ENCODE measurements at regions not wholly inside any gene's neighbourhood (a gene's known extent, or its start where the extent isn't known, plus 50 kb on each side); places are given as distances from the start of the nearest gene placed in this dataset.

DNA sequence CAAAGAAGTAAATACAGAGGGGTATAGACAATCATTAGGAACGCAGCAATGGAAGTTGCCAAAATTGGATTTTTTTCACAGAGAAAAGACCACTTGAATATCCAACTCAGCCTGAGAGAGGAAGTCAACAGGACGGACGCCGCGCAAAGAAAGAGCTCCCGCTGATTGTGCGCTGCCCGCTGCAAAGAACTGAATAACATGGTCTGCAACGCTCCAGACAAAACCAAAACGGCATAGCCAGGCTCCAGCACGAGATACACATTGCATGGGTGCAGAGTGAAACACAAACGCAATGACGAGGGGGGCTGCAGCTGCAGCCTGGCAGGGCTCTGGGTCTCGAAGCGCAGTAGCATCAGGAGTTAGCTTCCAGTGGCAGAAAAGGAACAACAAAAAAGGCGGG, 113.9 kb upstream of the MGMT start:
- ChIA-PET POLR2A (no interaction called here), CTCF (no interaction called here)
- no peaks in the 10 kb centered on the region for H4K20me1 ChIP-seq (replicated peaks; ENCODE audit: control insufficient read depth, extremely low read depth, insufficient read depth, low read length)
- no peak overlapping the region for H3K9ac ChIP-seq (replicated peaks; ENCODE audit: extremely low read depth, insufficient read depth, low read length)
- TF ChIP-seq JUN (IDR thresholded peaks at IDR 0.05; ENCODE audit: borderline replicate concordance, insufficient read depth, insufficient read length, low read depth) (no peak), MYC (IDR thresholded peaks at IDR 0.05; ENCODE audit: low read depth, low read length) (no peak), POLR2AphosphoS5 (IDR thresholded peaks at IDR 0.05; ENCODE audit: insufficient read depth, low read depth, low read length) (no peak), POLR2A (IDR thresholded peaks at IDR 0.05; ENCODE audit: low read depth, low read length) (no peak), GATA2 (IDR thresholded peaks at IDR 0.05; ENCODE audit: insufficient read depth, insufficient read length, low read depth, low read length) (no peak), FOS (IDR thresholded peaks at IDR 0.05; ENCODE audit: borderline replicate concordance, insufficient read depth, low read length) (no peak), EZH2 (IDR thresholded peaks at IDR 0.05; ENCODE audit: borderline replicate concordance, low read depth, low read length, severe bottlenecking) (no peak)
- TF ChIP-seq, protein P1, sequence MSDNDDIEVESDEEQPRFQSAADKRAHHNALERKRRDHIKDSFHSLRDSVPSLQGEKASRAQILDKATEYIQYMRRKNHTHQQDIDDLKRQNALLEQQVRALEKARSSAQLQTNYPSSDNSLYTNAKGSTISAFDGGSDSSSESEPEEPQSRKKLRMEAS (IDR thresholded peaks at IDR 0.05; ENCODE audit: insufficient read depth, insufficient read length): no peak
- TF ChIP-seq, protein P2, sequence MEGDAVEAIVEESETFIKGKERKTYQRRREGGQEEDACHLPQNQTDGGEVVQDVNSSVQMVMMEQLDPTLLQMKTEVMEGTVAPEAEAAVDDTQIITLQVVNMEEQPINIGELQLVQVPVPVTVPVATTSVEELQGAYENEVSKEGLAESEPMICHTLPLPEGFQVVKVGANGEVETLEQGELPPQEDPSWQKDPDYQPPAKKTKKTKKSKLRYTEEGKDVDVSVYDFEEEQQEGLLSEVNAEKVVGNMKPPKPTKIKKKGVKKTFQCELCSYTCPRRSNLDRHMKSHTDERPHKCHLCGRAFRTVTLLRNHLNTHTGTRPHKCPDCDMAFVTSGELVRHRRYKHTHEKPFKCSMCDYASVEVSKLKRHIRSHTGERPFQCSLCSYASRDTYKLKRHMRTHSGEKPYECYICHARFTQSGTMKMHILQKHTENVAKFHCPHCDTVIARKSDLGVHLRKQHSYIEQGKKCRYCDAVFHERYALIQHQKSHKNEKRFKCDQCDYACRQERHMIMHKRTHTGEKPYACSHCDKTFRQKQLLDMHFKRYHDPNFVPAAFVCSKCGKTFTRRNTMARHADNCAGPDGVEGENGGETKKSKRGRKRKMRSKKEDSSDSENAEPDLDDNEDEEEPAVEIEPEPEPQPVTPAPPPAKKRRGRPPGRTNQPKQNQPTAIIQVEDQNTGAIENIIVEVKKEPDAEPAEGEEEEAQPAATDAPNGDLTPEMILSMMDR (IDR thresholded peaks at IDR 0.05; ENCODE audit: extremely low read depth in 1 of 2, insufficient read depth in 1 of 2, low read depth in 1 of 2, low read length in 2 of 2): no peak
- FAIRE-seq (no peak), DNase-seq (ENCODE audit: low read depth, low spot score) (no peak)
- no peaks in the 10 kb centered on the region for H3K36me3 ChIP-seq (ENCODE audit: control insufficient read depth in 2 of 2, extremely low read depth in 1 of 2, insufficient read depth in 2 of 2, low read length in 2 of 2)
- H3K4me1 ChIP-seq (ENCODE audit: control insufficient read depth, extremely low read depth, insufficient read depth, low read length): no peaks in the 10 kb centered on the region
- no peaks in the 10 kb centered on the region for H3K79me2 ChIP-seq (ENCODE audit: control insufficient read depth, insufficient read depth, low read length)
- no peak overlapping the region for H3K27ac ChIP-seq (ENCODE audit: insufficient read depth, low read depth, low read length)
- dilution Hi-C loops (cut with MboI; ENCODE audit: extremely low pct_ligation_motif_present, low sequenced_read_pairs) (no loop called here), intact Hi-C loops (cut with micrococcal nuclease) (no loop called here)
- no peaks in the 10 kb centered on the region for H3K27me3 ChIP-seq (ENCODE audit: control insufficient read depth in 2 of 2, insufficient read depth in 2 of 2, low read length in 2 of 2)
- no peaks in the 10 kb centered on the region for H3K9me3 ChIP-seq (replicated peaks; ENCODE audit: control insufficient read depth, insufficient read depth, low read length)
- H3K4me2 ChIP-seq (ENCODE audit: insufficient read depth, low read length): no peak overlapping the region
- H3K4me3 ChIP-seq (replicated peaks in 1 of 3; ENCODE audit: insufficient read depth in 1 of 3, low read depth in 1 of 3, low read length in 3 of 3): no peak overlapping the region
- H3K9me1 ChIP-seq (replicated peaks; ENCODE audit: control insufficient read depth, extremely low read depth, insufficient read depth, low read length): no peaks in the 10 kb centered on the region
- BruUV-seq (replicated peaks): no TSS peak
- no peak overlapping the region for H2AFZ ChIP-seq (ENCODE audit: low read depth, low read length)
